Neural cell (in vitro differentiated cells): ENCODE measurements at regions not wholly inside any gene's neighbourhood (a gene's known extent, or its start where the extent isn't known, plus 50 kb on each side); places are given as distances from the start of the nearest gene placed in this dataset.

Experiments used
- H2AFZ ChIP-seq: fragments of 200-600, 300-800 bp; sonication (generic), shearing (Covaris generic); 2 replicates; pipeline ENCODE4 v1.6.0; 2014; ENCODE audit warnings: low read depth, mild to moderate bottlenecking, antibody characterized with exemption, low read length, moderate library complexity
- H3F3A ChIP-seq: fragments of 200-600 bp; shearing (Covaris generic); 2 replicates; pipeline ENCODE4 v1.6.1; 2016; ENCODE audit warnings: mild to moderate bottlenecking, moderate library complexity, mixed read lengths, antibody characterized with exemption, low read length; ENCODE audit not compliant: insufficient read depth, poor library complexity, severe bottlenecking
- H3K27ac ChIP-seq: fragments of 200-600, 300-800 bp; sonication (generic), shearing (Covaris generic); 2 replicates; pipeline ENCODE4 v1.5.1; 2014; ENCODE audit warnings: mild to moderate bottlenecking, low read length, moderate library complexity
- H3K27me3 ChIP-seq: fragments of 300-800, 200-600 bp; sonication (generic), shearing (Covaris generic); 2 replicates; pipeline ENCODE4 v1.6.0; 2014; ENCODE audit warnings: mild to moderate bottlenecking, low read depth, low read length, moderate library complexity; ENCODE audit not compliant: insufficient read depth
- H3K36me3 ChIP-seq: fragments of 300-800, 200-600 bp; sonication (generic), shearing (Covaris generic); 2 replicates; pipeline ENCODE4 v1.5.1; 2014; ENCODE audit warnings: mild to moderate bottlenecking, antibody characterized with exemption, low read length, moderate library complexity; ENCODE audit not compliant: insufficient read depth
- H3K4me2 ChIP-seq: fragments of 300-800, 200-600 bp; sonication (generic), shearing (Covaris generic); 2 replicates; pipeline ENCODE4 v1.6.0; 2014; ENCODE audit warnings: mild to moderate bottlenecking, low read length
- H3K4me3 ChIP-seq: fragments of 300-800, 200-600 bp; sonication (generic), shearing (Covaris generic); 2 replicates; pipeline ENCODE4 v1.5.1; 2014; ENCODE audit warnings: mild to moderate bottlenecking, low read length, moderate library complexity
- H3K79me2 ChIP-seq: fragments of 200-600 bp; shearing (Covaris generic); replicated peaks from 2 replicates; pipeline ENCODE4 v1.6.0; 2014; ENCODE audit warnings: mild to moderate bottlenecking, low read length, moderate library complexity; ENCODE audit not compliant: insufficient read depth
- H3K9ac ChIP-seq: fragments of 300-800, 200-600 bp; sonication (generic), shearing (Covaris generic); 2 replicates; pipeline ENCODE4 v1.6.1; 2016; ENCODE audit warnings: mild to moderate bottlenecking, low read length, mixed read lengths
- H3K9me2 ChIP-seq: fragments of 200-600 bp; shearing (Covaris generic); 2 replicates; pipeline ENCODE4 v1.6.1; 2016; ENCODE audit warnings: mild to moderate bottlenecking, low read length, mixed read lengths; ENCODE audit not compliant: insufficient read depth
- H3K9me3 ChIP-seq: fragments of 200-600, 300-800 bp; sonication (generic), shearing (Covaris generic); 2 replicates; pipeline ENCODE4 v1.6.1; 2016; ENCODE audit warnings: mild to moderate bottlenecking, mixed run types, low read length, moderate library complexity, mixed read lengths
- H4K20me1 ChIP-seq: fragments of 200-600 bp; shearing (Covaris generic); 2 replicates; pipeline ENCODE4 v1.6.1; 2016; ENCODE audit warnings: mild to moderate bottlenecking, mixed run types; ENCODE audit not compliant: insufficient read depth
- CTCF ChIP-seq: fragments of 450-650 bp; IDR thresholded peaks from 2 replicates; pipeline ENCODE4 v1.5.1; 2014; ENCODE audit warnings: antibody characterized with exemption, mild to moderate bottlenecking, moderate library complexity; ENCODE audit not compliant: poor library complexity, severe bottlenecking
- EP300 ChIP-seq: fragments of 450-650 bp; conservative IDR thresholded peaks from 2 replicates; pipeline ENCODE4 v1.6.1; 2014; ENCODE audit warnings: antibody characterized with exemption, mild to moderate bottlenecking, moderate library complexity; ENCODE audit not compliant: poor library complexity, severe bottlenecking
- EZH2 ChIP-seq: fragments of 200-600, 300-800 bp; shearing (Covaris generic), sonication (generic); IDR thresholded peaks from 2 replicates; pipeline ENCODE4 v1.6.1; 2014; ENCODE audit warnings: antibody characterized with exemption, low read length, borderline replicate concordance, mild to moderate bottlenecking; ENCODE audit not compliant: insufficient read depth, poor library complexity, severe bottlenecking
- MXI1 ChIP-seq: fragments of 450-650 bp; conservative IDR thresholded peaks from 2 replicates; pipeline ENCODE4 v1.6.1; 2014; ENCODE audit warnings: antibody characterized with exemption, mild to moderate bottlenecking; ENCODE audit not compliant: poor library complexity, severe bottlenecking
- POLR2AphosphoS5 ChIP-seq: IDR thresholded peaks from 2 replicates; pipeline ENCODE4 v1.6.1; 2012
- RAD21 ChIP-seq: fragments of 450-650 bp; conservative IDR thresholded peaks from 2 replicates; pipeline ENCODE4 v1.6.1; 2014; ENCODE audit warnings: antibody characterized with exemption, mild to moderate bottlenecking, moderate library complexity
- REST ChIP-seq: IDR thresholded peaks from 2 replicates; pipeline ENCODE4 v1.6.1; 2012; ENCODE audit warnings: borderline replicate concordance
- SMC3 ChIP-seq: fragments of 450-650 bp; conservative IDR thresholded peaks from 2 replicates; pipeline ENCODE4 v1.6.1; 2014; ENCODE audit warnings: antibody characterized with exemption, mild to moderate bottlenecking, moderate library complexity; ENCODE audit not compliant: poor library complexity
- TAF1 ChIP-seq: IDR thresholded peaks from 2 replicates; pipeline ENCODE4 v1.6.1; 2012; ENCODE audit warnings: low read depth

DNA sequence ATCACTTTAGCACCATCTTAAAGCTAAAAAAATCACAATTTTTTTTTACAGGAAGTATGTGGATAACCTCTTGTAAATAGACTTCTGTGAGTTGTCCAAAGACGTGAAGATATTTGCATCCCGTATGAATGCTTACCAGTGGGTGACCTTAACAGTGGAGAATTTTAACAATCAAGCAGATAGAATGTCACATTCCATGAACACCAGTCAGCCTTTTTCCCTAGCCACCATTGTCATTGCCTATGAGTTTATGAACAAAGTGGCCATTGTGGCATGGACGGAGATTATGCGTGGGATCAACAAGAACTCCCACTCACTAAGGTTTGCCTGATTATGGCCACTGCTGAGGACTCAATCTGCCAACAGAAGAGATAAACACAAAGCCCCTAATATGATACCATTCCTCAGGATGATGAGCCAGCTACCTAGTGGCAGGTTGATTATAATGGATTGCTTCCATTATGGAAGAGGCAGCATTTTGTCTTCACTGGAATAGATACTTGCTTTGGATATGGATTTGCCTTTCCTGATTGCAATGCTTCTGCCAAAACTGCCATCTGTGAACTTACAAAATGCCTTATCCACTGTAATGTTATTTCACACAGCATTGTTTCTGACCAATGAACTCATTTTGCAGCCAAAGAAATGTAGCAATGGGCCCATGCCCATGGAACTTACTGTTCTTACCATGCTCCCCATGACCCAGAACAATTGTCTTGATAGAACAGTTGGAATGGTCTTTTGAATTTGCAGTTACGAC lies 830.9 kb upstream of the NDST4 start (continued):
- TF ChIP-seq SMC3 = no peak

GRCh38 chr4:115938764-115939443 lies 825.5 kb upstream of the NDST4 start:
- no peaks in the 10 kb centered on the region for H3K27me3 ChIP-seq
- no peaks in the 10 kb centered on the region for H3K36me3 ChIP-seq
- no peaks in the 10 kb centered on the region for H3K9me3 ChIP-seq
- H3K4me3 ChIP-seq = no peak overlapping the region
- TF ChIP-seq MXI1 = no peak
- TF ChIP-seq EZH2 = no peak
- no peak for TF ChIP-seq SMC3
- TF ChIP-seq TAF1 = no peak
- TF ChIP-seq EP300 = no peak
- H3K79me2 ChIP-seq = no peaks in the 10 kb centered on the region
- H3K4me2 ChIP-seq = peak overlapping the region; percentile 21
- H3K9ac ChIP-seq = no peak overlapping the region
- no peaks in the 10 kb centered on the region for H4K20me1 ChIP-seq
- no peaks in the 10 kb centered on the region for H3F3A ChIP-seq
- H3K27ac ChIP-seq = peak overlapping the region; percentile 32
- H3K9me2 ChIP-seq = no peaks in the 10 kb centered on the region
- H2AFZ ChIP-seq = no peak overlapping the region

- Histone ChIP-seq H2AFZ (no peak overlapping the region), H3K9me3 (no peaks in the 10 kb centered on the region), H3K79me2 (no peaks in the 10 kb centered on the region), H3K9ac (no peak overlapping the region), H3K27me3 (no peaks in the 10 kb centered on the region), H3K4me2 (no peak overlapping the region), H4K20me1 (no peaks in the 10 kb centered on the region), H3F3A (no peaks in the 10 kb centered on the region), H3K9me2 (no peaks in the 10 kb centered on the region), H3K4me3 (no peak overlapping the region), H3K27ac (peak overlapping the region; percentile 22), H3K36me3 (no peaks in the 10 kb centered on the region)
- TF ChIP-seq EP300 (peak; percentile 90), POLR2AphosphoS5 (peak; percentile 44), EZH2 (no peak), MXI1 (no peak)
Measured at GRCh38 chr4:115929373-115929772, 816.0 kb upstream of the NDST4 start.

- Histone ChIP-seq H3K4me2 (no peak overlapping the region), H3K79me2 (no peaks in the 10 kb centered on the region), H3K9me3 (no peaks in the 10 kb centered on the region), H3K36me3 (no peaks in the 10 kb centered on the region), H2AFZ (no peak overlapping the region), H3K27me3 (no peaks in the 10 kb centered on the region), H3K4me3 (no peak overlapping the region), H3K27ac (no peak overlapping the region), H4K20me1 (no peaks in the 10 kb centered on the region), H3F3A (no peaks in the 10 kb centered on the region), H3K9ac (no peak overlapping the region), H3K9me2 (no peaks in the 10 kb centered on the region)
- no peak for TF ChIP-seq EP300
- TF ChIP-seq REST = no peak
- no peak for TF ChIP-seq MXI1
- no peak for TF ChIP-seq CTCF
- TF ChIP-seq TAF1 = no peak
- TF ChIP-seq RAD21 = no peak
- TF ChIP-seq POLR2AphosphoS5 = no peak
Measured at GRCh38 chr4:115927382-115927781, 814.0 kb upstream of the NDST4 start.
